GM08714 (cell line): ENCODE measurements at regions not wholly inside any gene's neighbourhood (a gene's known extent, or its start where the extent isn't known, plus 50 kb on each side); places are given as distances from the start of the nearest gene placed in this dataset.
"Not testable (repeated sequence)": the region's sequence is repeated elsewhere in the genome, so short reads cannot be mapped to it uniquely, and the experiment has no call there.

ENCODE experiments used
- H3K4me3 ChIP-seq: fragments of 200-500 bp; sonication (Bioruptor generic); 2 replicates; pipeline ENCODE4 v1.5.1; 2014; ENCODE audit warnings: mild to moderate bottlenecking, low read length, inconsistent platforms
- ZNF274 ChIP-seq: IDR thresholded peaks from 2 replicates; pipeline ENCODE4 v1.6.1; 2012; ENCODE audit warnings: mild to moderate bottlenecking, low read depth, low read length

- TF ChIP-seq ZNF274 = no peak
- no peak overlapping the region for H3K4me3 ChIP-seq
Observed at GRCh38 chr11:23765682-23766252, 731.1 kb upstream of the LUZP2 start.

- no peak overlapping the region for H3K4me3 ChIP-seq
- TF ChIP-seq ZNF274 = no peak
Observed at GRCh38 chr11:23767576-23767975, 729.3 kb upstream of the LUZP2 start.

- no peak for TF ChIP-seq ZNF274
- no peak overlapping the region for H3K4me3 ChIP-seq
Observed at GRCh38 chr11:23769214-23769613, 727.6 kb upstream of the LUZP2 start.

- no peak for TF ChIP-seq ZNF274
- no peak overlapping the region for H3K4me3 ChIP-seq
Observed at GRCh38 chr11:23772081-23772480, 724.8 kb upstream of the LUZP2 start.

- TF ChIP-seq ZNF274 = no peak
- H3K4me3 ChIP-seq = no peak overlapping the region
Observed at GRCh38 chr11:23778971-23779370, 717.9 kb upstream of the LUZP2 start.

- TF ChIP-seq ZNF274 = no peak
- no peak overlapping the region for H3K4me3 ChIP-seq
Observed at GRCh38 chr11:23780231-23780630, 716.6 kb upstream of the LUZP2 start.

GRCh38 chr11:23781803-23782560 lies 714.9 kb upstream of the LUZP2 start:
- no peak for TF ChIP-seq ZNF274
- H3K4me3 ChIP-seq = no peak overlapping the region

- not testable (repeated sequence) for H3K4me3 ChIP-seq
Observed at GRCh38 chr11:23786974-23787373, 709.9 kb upstream of the LUZP2 start.

GRCh38 chr11:23789200-23789853 lies 707.5 kb upstream of the LUZP2 start:
- TF ChIP-seq ZNF274 = no peak
- no peak overlapping the region for H3K4me3 ChIP-seq

- no peak overlapping the region for H3K4me3 ChIP-seq
- TF ChIP-seq ZNF274 = no peak
Observed at GRCh38 chr11:23789938-23790371, 706.9 kb upstream of the LUZP2 start.

- no peak for TF ChIP-seq ZNF274
- no peak overlapping the region for H3K4me3 ChIP-seq
Observed at GRCh38 chr11:23797624-23798419, 699.0 kb upstream of the LUZP2 start.

- not testable (repeated sequence) for H3K4me3 ChIP-seq
Observed at GRCh38 chr11:23834306-23834705, 662.5 kb upstream of the LUZP2 start.

- no peak overlapping the region for H3K4me3 ChIP-seq
- no peak for TF ChIP-seq ZNF274
Observed at GRCh38 chr11:23836981-23837380, 659.9 kb upstream of the LUZP2 start.

- TF ChIP-seq ZNF274 = no peak
- H3K4me3 ChIP-seq = no peak overlapping the region
Observed at GRCh38 chr11:23840872-23841271, 656.0 kb upstream of the LUZP2 start.
